Loucy (cell line): ENCODE measurements at regions not wholly inside any gene's neighbourhood (a gene's known extent, or its start where the extent isn't known, plus 50 kb on each side); places are given as distances from the start of the nearest gene placed in this dataset.

Experiments used
- CTCF ChIP-seq: fragments of 200-600 bp; sonication (generic); conservative IDR thresholded peaks from 2 replicates; pipeline ENCODE4 v1.5.1; 2014; ENCODE audit warnings: mild to moderate bottlenecking, antibody characterized with exemption, low read length
- EZH2phosphoT487 ChIP-seq: fragments of 200-600 bp; IDR thresholded peaks from 2 replicates; pipeline ENCODE4 v1.6.1; 2018; ENCODE audit warnings: antibody characterized with exemption, mild to moderate bottlenecking, moderate library complexity, borderline replicate concordance

- TF ChIP-seq CTCF (no peak), EZH2phosphoT487 (no peak)
Measured at GRCh38 chr2:13725945-13726344, 906.6 kb upstream of the LRATD1 start.
